ENCODE measurements at regions not wholly inside any gene's neighbourhood (a gene's known extent, or its start where the extent isn't known, plus 50 kb on each side); places are given as distances from the start of the nearest gene placed in this dataset.

DNA sequence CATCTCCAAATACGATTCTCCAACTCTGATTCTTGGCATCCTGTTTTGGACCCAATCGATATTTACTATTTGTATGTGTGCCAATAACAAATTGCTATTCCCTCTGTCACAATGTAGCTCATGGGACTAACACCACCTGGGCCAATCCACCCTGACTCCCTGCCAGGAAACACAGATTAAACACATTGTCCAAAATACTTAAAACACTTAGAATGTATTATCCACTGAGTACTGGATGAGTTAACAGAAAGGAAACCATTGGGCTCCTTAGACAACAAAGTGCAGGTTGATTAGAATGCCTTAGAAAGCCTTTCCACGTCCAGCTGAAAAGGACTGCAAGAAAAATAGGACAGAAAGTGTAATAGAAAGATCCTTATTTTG is 79.4 kb upstream of the ARHGAP28 start:
- H3K4me3 ChIP-seq (ENCODE audit: low read length): no peak overlapping the region
- DNase-seq (ENCODE audit: low read depth): no peak
- no peak for TF ChIP-seq CTCF (IDR thresholded peaks at IDR 0.05; ENCODE audit: insufficient read depth, low read depth, low read length, missing control alignments)

- TF ChIP-seq CTCF (IDR thresholded peaks at IDR 0.05; ENCODE audit: insufficient read depth, low read depth, low read length, missing control alignments): no peak
- no peak overlapping the region for H3K4me3 ChIP-seq (ENCODE audit: low read length)
- no peak for DNase-seq (ENCODE audit: low read depth)
Measured at GRCh38 chr18:6650747-6651146, 78.8 kb upstream of the ARHGAP28 start.

GRCh38 chr18:6652098-6652497 is 77.4 kb upstream of the ARHGAP28 start:
- H3K4me3 ChIP-seq (ENCODE audit: low read length): no peak overlapping the region
- TF ChIP-seq CTCF (IDR thresholded peaks at IDR 0.05; ENCODE audit: insufficient read depth, low read depth, low read length, missing control alignments): no peak
- DNase-seq (ENCODE audit: low read depth): peak; percentile 11

DNA sequence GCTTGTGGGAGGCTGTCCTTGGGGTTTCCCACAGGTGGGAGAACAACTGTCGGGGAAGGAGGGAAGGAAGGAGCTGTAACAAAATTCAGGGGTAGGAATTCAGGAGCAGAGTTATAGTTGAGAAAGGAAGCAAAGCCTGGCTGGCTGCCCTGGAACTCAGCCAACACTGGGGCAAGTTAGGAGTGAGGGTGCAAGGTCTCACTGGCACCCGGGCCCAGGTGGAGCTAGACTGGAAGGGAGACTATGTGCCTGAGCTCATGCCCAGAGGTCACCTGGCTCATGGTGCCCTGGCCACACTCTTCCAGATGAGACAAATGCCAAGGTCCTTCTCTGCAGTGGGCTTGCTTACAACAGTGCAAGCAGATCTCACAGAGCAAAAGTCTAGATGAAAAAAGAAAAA is 75.6 kb upstream of the ARHGAP28 start:
- TF ChIP-seq CTCF (IDR thresholded peaks at IDR 0.05; ENCODE audit: insufficient read depth, low read depth, low read length, missing control alignments): no peak
- no peak overlapping the region for H3K4me3 ChIP-seq (ENCODE audit: low read length)
- no peak for DNase-seq (ENCODE audit: low read depth)

DNA sequence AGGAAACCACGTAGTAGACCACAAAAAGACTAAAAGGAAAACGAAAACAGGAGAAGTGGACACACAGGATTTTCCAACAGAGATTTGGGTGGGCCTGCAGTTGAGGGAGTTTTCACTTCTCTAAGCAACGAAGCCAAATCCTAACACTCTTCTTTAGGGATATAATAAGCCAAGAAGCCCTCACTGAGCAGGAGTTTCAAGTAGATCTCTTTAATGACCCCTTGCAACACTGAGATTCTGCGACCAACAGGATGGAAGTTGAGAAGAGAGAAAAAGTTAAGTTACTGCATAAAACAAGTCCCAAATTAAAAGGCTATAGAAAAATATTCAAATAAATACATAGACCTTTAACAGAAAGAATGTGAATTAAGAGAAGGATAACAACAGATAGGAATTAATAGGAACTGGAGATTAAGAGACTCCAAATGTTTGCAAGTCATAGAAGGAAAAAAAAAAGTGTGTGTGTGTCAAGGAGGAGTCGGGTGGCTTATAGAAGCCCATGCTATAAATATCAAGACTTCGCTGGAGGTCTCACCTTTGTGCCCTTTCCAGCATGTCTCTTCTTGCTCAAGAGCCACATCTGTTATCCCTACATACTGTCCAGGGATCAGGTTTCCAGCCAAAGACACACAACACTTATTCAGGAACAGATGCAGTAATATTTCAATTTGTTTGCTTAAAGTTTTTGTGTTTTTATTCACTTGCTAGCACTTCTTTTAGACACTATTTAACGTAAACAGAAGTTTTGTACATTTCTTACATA is 69.4 kb upstream of the ARHGAP28 start:
- TF ChIP-seq CTCF (IDR thresholded peaks at IDR 0.05; ENCODE audit: insufficient read depth, low read depth, low read length, missing control alignments): no peak
- DNase-seq (ENCODE audit: low read depth): no peak
- no peak overlapping the region for H3K4me3 ChIP-seq (ENCODE audit: low read length)

- H3K4me3 ChIP-seq (ENCODE audit: low read length): no peak overlapping the region
- TF ChIP-seq CTCF (IDR thresholded peaks at IDR 0.05; ENCODE audit: insufficient read depth, low read depth, low read length, missing control alignments): no peak
- no peak for DNase-seq (ENCODE audit: low read depth)
Measured at GRCh38 chr18:6661692-6662415, 67.7 kb upstream of the ARHGAP28 start.
